SK-N-MC (cell line): ENCODE measurements at regions not wholly inside any gene's neighbourhood (a gene's known extent, or its start where the extent isn't known, plus 50 kb on each side); places are given as distances from the start of the nearest gene placed in this dataset.

Source experiments
- EZH2 ChIP-seq: fragments of 200-600 bp; sonication (generic); IDR thresholded peaks from one replicate; pipeline ENCODE4 v1.6.1; 2017; ENCODE audit warnings: antibody characterized with exemption
- POLR2AphosphoS5 ChIP-seq: IDR thresholded peaks from 2 replicates; pipeline ENCODE4 v1.6.1; 2012; ENCODE audit warnings: mild to moderate bottlenecking, low read depth, low read length, borderline replicate concordance

DNA sequence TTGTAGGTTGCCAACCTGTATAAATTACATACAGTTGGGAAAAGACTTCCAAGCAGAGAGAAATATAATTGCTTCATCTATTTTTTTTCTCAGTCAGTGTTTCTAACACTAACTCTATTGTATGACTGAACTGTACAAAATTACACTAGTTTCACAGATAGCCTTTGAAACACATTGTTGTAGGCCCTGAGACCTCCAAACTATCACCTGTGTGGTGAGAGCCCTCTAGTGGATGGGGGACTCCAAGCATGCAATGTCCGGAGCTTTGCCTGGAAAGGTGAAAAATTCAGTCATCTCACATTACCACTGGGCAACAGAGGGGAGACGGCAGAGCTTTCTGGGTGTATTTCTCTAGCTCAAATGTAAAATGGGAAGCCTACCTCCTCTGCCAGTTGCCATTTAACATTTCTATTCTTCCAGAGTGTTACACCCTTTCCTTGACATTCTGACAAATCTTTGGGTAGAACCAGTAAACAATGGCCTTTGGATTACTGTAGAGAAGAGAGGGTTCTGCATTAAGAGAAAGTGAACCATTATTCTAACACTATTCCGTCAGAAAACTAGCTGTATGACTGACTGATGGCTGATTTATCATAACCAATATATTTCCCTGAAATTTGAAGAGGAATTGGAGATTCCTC, 212.2 kb downstream of the LYPLAL1 start:
- no peak for TF ChIP-seq POLR2AphosphoS5
- TF ChIP-seq EZH2: no peak
